CD14-positive monocyte (primary cell): ENCODE measurements at regions not wholly inside any gene's neighbourhood (a gene's known extent, or its start where the extent isn't known, plus 50 kb on each side); places are given as distances from the start of the nearest gene placed in this dataset.

Source experiments
- DNase-seq, 3 donors: peaks; one replicate each; pipeline ENCODE4 v3.0.0-alpha.2; 2011 to 2022
- H2AFZ ChIP-seq: 2 replicates; pipeline ENCODE4 v1.6.0; 2012; ENCODE audit warnings: mild to moderate bottlenecking, low read depth, low read length, inconsistent platforms; ENCODE audit not compliant: insufficient read depth, poor library complexity, severe bottlenecking
- H3K27ac ChIP-seq, 2 donors: 1 replicate in 1 of 2; 2 replicates in 1 of 2; pipeline ENCODE4 v1.5.1; 2012 to 2013; ENCODE audit warnings: low read length in 2 of 2, control low read depth in 1 of 2, inconsistent platforms in 1 of 2, low read depth in 1 of 2, mild to moderate bottlenecking in 1 of 2
- H3K27me3 ChIP-seq, 2 donors: one replicate each; pipeline versions ENCODE4 v1.6.0 to v1.6.1; 2011 to 2013; ENCODE audit warnings: low read length in 2 of 2; ENCODE audit not compliant: control insufficient read depth in 2 of 2, insufficient read depth in 2 of 2
- H3K36me3 ChIP-seq, 2 donors: replicated peaks in 1 of 2; 1 replicate in 1 of 2; 2 replicates in 1 of 2; pipeline versions ENCODE4 v1.5.1 to v1.6.1; 2012 to 2013; ENCODE audit warnings: low read length in 2 of 2, control low read depth in 1 of 2, inconsistent platforms in 1 of 2, mild to moderate bottlenecking in 1 of 2; ENCODE audit not compliant: insufficient read depth in 2 of 2, control insufficient read depth in 1 of 2
- H3K4me1 ChIP-seq, 2 donors: 1 replicate in 1 of 2; 2 replicates in 1 of 2; pipeline versions ENCODE4 v1.5.1 to v1.6.1; 2012 to 2013; ENCODE audit warnings: low read length in 2 of 2, control low read depth in 1 of 2, inconsistent platforms in 1 of 2, mild to moderate bottlenecking in 1 of 2, moderate library complexity in 1 of 2; ENCODE audit not compliant: insufficient read depth in 2 of 2, control insufficient read depth in 1 of 2
- H3K4me2 ChIP-seq: replicated peaks from 2 replicates; pipeline ENCODE3; 2012; ENCODE audit warnings: low read length, moderate library complexity, mild to moderate bottlenecking; ENCODE audit not compliant: poor library complexity, severe bottlenecking; ENCODE audit errors: extremely low read depth
- H3K4me3 ChIP-seq, 3 experiments: fragments of 200-600 bp in 1 of 3; sonication (generic) in 1 of 3; replicated peaks in 1 of 3; 1 replicate in 2 of 3; 2 replicates in 1 of 3; pipeline ENCODE4 v1.5.1; 2011 to 2013; ENCODE audit warnings: low read length in 3 of 3, mild to moderate bottlenecking in 3 of 3, control low read depth in 2 of 3, low read depth in 2 of 3, inconsistent platforms in 1 of 3, moderate library complexity in 1 of 3
- H3K79me2 ChIP-seq: 2 replicates; pipeline ENCODE4 v1.6.0; 2012; ENCODE audit warnings: mild to moderate bottlenecking, control low read depth, inconsistent platforms, low read length, moderate library complexity; ENCODE audit not compliant: insufficient read depth
- H3K9ac ChIP-seq: 2 replicates; pipeline ENCODE4 v1.6.0; 2017; ENCODE audit warnings: low read length, mild to moderate bottlenecking; ENCODE audit not compliant: insufficient read depth, poor library complexity, severe bottlenecking
- H3K9me3 ChIP-seq, 2 donors: replicated peaks in 1 of 2; 1 replicate in 1 of 2; 2 replicates in 1 of 2; pipeline versions ENCODE4 v1.5.1 to v1.6.1; 2012 to 2013; ENCODE audit warnings: low read length in 2 of 2, control low read depth in 1 of 2; ENCODE audit not compliant: control insufficient read depth in 1 of 2, insufficient read depth in 1 of 2
- H4K20me1 ChIP-seq: 2 replicates; pipeline ENCODE4 v1.6.0; 2012; ENCODE audit warnings: mild to moderate bottlenecking, low read length, control low read depth, moderate library complexity; ENCODE audit not compliant: insufficient read depth
- H3K27ac Mint-ChIP-seq, 7 donors: one replicate each; pipeline ENCODE4 v1.8.0; 2020; ENCODE audit warnings: mild to moderate bottlenecking in 7 of 7, mixed read lengths in 7 of 7, moderate library complexity in 6 of 7, inconsistent platforms in 2 of 7
- H3K27me3 Mint-ChIP-seq, 3 donors: one replicate each; pipeline ENCODE4 v1.8.0; 2021 to 2022; ENCODE audit warnings: low read depth in 3 of 3, mild to moderate bottlenecking in 3 of 3, mixed read lengths in 3 of 3, moderate library complexity in 3 of 3, inconsistent platforms in 1 of 3
- H3K36me3 Mint-ChIP-seq, 2 donors: one replicate each; pipeline ENCODE4 v1.8.0; 2020; ENCODE audit warnings: mixed read lengths in 2 of 2, inconsistent platforms in 1 of 2, mild to moderate bottlenecking in 1 of 2
- H3K4me1 Mint-ChIP-seq: one replicate; pipeline ENCODE4 v1.8.0; 2020; ENCODE audit warnings: mild to moderate bottlenecking, mixed read lengths
- H3K4me3 Mint-ChIP-seq, 2 donors: one replicate each; pipeline ENCODE4 v1.8.0; 2020; ENCODE audit warnings: mild to moderate bottlenecking in 2 of 2, mixed read lengths in 2 of 2, moderate library complexity in 1 of 2
- H3K9me3 Mint-ChIP-seq, 7 donors: one replicate each; pipeline ENCODE4 v1.8.0; 2020 to 2022; ENCODE audit warnings: mixed read lengths in 7 of 7, mild to moderate bottlenecking in 6 of 7, moderate library complexity in 6 of 7, inconsistent platforms in 2 of 7
- CTCF ChIP-seq: fragments of 200-600 bp; IDR thresholded peaks from one replicate; pipeline ENCODE4 v1.8.0; 2022; ENCODE audit warnings: antibody characterized with exemption, mild to moderate bottlenecking
- WGBS: methylation state at CpG from one replicate; pipeline ENCODE4 v1.1.5; 2013; ENCODE audit warnings: missing lambda C conversion rate; ENCODE audit not compliant: insufficient coverage; 5-methylcytosine and 5-hydroxymethylcytosine counted together
- intact Hi-C, 2 donors: fragments of 100-400 bp; cut with micrococcal nuclease; formaldehyde crosslinking; loops; one replicate each; pipeline versions ENCODE4 v1.15.0 to v1.15.1; 2023

DNA sequence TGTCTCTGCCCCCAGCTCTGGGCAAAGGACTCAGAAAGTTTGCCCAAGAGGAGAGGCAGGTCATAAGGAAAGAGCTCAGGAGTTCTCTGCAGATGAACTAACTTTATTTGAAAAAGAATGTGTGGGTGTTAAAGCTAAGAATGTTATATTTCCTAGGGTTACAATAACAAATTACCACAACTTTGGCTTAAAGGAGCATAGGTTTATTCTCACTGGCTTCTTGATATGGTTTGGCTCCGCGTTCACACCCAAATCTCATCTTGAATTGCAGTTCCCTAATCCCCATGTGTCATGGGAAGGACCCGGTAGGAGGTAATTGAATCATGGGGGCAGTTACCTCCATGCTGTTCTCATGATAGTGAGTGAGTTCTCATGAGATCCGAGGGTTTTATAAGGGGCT is 383.7 kb upstream of the CFAP20DC start:
- no CpG with 5 or more reads among the region's 4 CpGs for WGBS
- H3K27me3 ChIP-seq = no peaks in the 10 kb centered on the region
- H3K9me3 Mint-ChIP-seq = peaks cover 6 to 13% (median 12%) of the 10 kb centered on the region in 7 donors
- H2AFZ ChIP-seq = no peak overlapping the region
- no peak overlapping the region for H3K9ac ChIP-seq
- no peak overlapping the region for H3K27ac ChIP-seq
- H3K27ac Mint-ChIP-seq = no peak overlapping the region
- peaks cover 0 to 3% (median 3%) of the 10 kb centered on the region in 3 donors for H3K27me3 Mint-ChIP-seq
- no peak for DNase-seq
- H3K4me2 ChIP-seq = no peak overlapping the region
- H3K79me2 ChIP-seq = no peaks in the 10 kb centered on the region
- H3K9me3 ChIP-seq = peaks cover 8 to 11% of the 10 kb centered on the region in 2 donors
- no peak for TF ChIP-seq CTCF
- no peak overlapping the region for H3K4me3 ChIP-seq
- no peaks in the 10 kb centered on the region for H3K36me3 ChIP-seq
- H4K20me1 ChIP-seq = no peaks in the 10 kb centered on the region
- H3K4me1 Mint-ChIP-seq = peaks cover 16% of the 10 kb centered on the region
- no peak overlapping the region for H3K4me3 Mint-ChIP-seq
- H3K4me1 ChIP-seq = peaks cover 4 to 6% of the 10 kb centered on the region in 2 donors
- peaks cover 0 to 2% of the 10 kb centered on the region in 2 donors for H3K36me3 Mint-ChIP-seq
- intact Hi-C loops = no loop called here

- DNase-seq = no peak
- Mint-ChIP-seq H3K4me1 (peaks cover 19% of the 10 kb centered on the region), H3K4me3 (no peak overlapping the region), H3K36me3 (peaks cover 2 to 4% of the 10 kb centered on the region in 2 donors), H3K27ac (no peak overlapping the region), H3K9me3 (peaks cover 6 to 13% (median 12%) of the 10 kb centered on the region in 7 donors), H3K27me3 (peaks cover 0 to 3% (median 3%) of the 10 kb centered on the region in 3 donors)
- Histone ChIP-seq H3K9me3 (peaks cover 8 to 11% of the 10 kb centered on the region in 2 donors), H3K79me2 (no peaks in the 10 kb centered on the region), H3K36me3 (no peaks in the 10 kb centered on the region), H2AFZ (no peak overlapping the region), H3K27me3 (no peaks in the 10 kb centered on the region), H3K4me2 (no peak overlapping the region), H3K4me1 (peaks cover 9% of the 10 kb centered on the region in 2 donors), H3K9ac (no peak overlapping the region), H3K4me3 (no peak overlapping the region), H3K27ac (no peak overlapping the region), H4K20me1 (no peaks in the 10 kb centered on the region)
- 94% methylated on average over 2 of the region's 6 CpGs for WGBS
- intact Hi-C loops = no loop called here
- no peak for TF ChIP-seq CTCF
These were observed 382.8 kb upstream of the CFAP20DC start for GRCh38 chr3:59432665-59433064.
